GM18499 (cell line): ENCODE measurements at regions not wholly inside any gene's neighbourhood (a gene's known extent, or its start where the extent isn't known, plus 50 kb on each side); places are given as distances from the start of the nearest gene placed in this dataset.

Experiments used
- ATAC-seq: cut with Tn5 transposase; IDR thresholded peaks from one replicate; pipeline ENCODE4 v1.9.1; 2021; ENCODE audit warnings: moderate number of reproducible peaks; ENCODE audit not compliant: insufficient read depth, unreplicated experiment

GRCh38 chr2:204337638-204338037, 207.6 kb upstream of the PARD3B start:
- ATAC-seq, result no peak

- ATAC-seq, result no peak
Measured at GRCh38 chr2:204339212-204339715, 206.0 kb upstream of the PARD3B start.

GRCh38 chr2:204340511-204340910, 204.8 kb upstream of the PARD3B start:
- ATAC-seq, result no peak

GRCh38 chr2:204341887-204342276, 203.4 kb upstream of the PARD3B start:
- no peak for ATAC-seq

GRCh38 chr2:204343685-204344084, 201.6 kb upstream of the PARD3B start:
- no peak for ATAC-seq

- ATAC-seq, result no peak
Measured at GRCh38 chr2:204344119-204344518, 201.2 kb upstream of the PARD3B start.

- ATAC-seq, result no peak
Measured at GRCh38 chr2:204346906-204347305, 198.4 kb upstream of the PARD3B start.

GRCh38 chr2:204353823-204354222, 191.5 kb upstream of the PARD3B start:
- no peak for ATAC-seq

GRCh38 chr2:204354442-204354856, 190.8 kb upstream of the PARD3B start:
- ATAC-seq, result no peak

GRCh38 chr2:204355688-204356087, 189.6 kb upstream of the PARD3B start:
- ATAC-seq, result no peak

- no peak for ATAC-seq
Measured at GRCh38 chr2:204356151-204356641, 189.1 kb upstream of the PARD3B start.

GRCh38 chr2:204357286-204357685, 188.0 kb upstream of the PARD3B start:
- no peak for ATAC-seq

GRCh38 chr2:204359076-204359475, 186.2 kb upstream of the PARD3B start:
- ATAC-seq, result no peak

GRCh38 chr2:204360218-204361007, 184.9 kb upstream of the PARD3B start:
- ATAC-seq, result no peak

GRCh38 chr2:204361738-204362137, 183.5 kb upstream of the PARD3B start:
- ATAC-seq, result no peak

- ATAC-seq, result no peak
Measured at GRCh38 chr2:204362581-204362980, 182.7 kb upstream of the PARD3B start.

- ATAC-seq, result no peak
Measured at GRCh38 chr2:204363513-204363912, 181.8 kb upstream of the PARD3B start.

GRCh38 chr2:204364860-204365535, 180.3 kb upstream of the PARD3B start:
- no peak for ATAC-seq

- no peak for ATAC-seq
Measured at GRCh38 chr2:204365811-204366210, 179.5 kb upstream of the PARD3B start.

GRCh38 chr2:204367466-204367865, 177.8 kb upstream of the PARD3B start:
- no peak for ATAC-seq

GRCh38 chr2:204370172-204370718, 175.0 kb upstream of the PARD3B start:
- ATAC-seq, result no peak
